ENCODE measurements at regions not wholly inside any gene's neighbourhood (a gene's known extent, or its start where the extent isn't known, plus 50 kb on each side); places are given as distances from the start of the nearest gene placed in this dataset.

DNA sequence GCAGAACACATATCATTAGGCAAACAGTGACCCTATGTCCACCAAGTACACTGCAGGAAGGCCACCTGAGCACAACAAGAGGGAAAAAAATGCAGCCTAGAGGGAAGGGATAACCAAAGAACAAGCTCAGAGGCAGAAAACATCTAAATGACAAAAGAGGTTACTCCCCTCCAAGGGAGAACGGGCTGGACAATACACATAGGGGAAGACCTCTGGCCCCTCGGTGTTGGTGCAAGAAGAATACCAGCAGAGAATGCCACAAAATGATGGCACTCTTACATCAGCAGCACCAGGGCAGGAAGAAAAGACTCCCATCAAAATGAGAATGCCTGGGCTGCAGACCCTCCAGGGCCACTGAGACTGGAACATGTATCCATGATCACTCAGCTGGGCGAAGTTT lies 66.6 kb upstream of the OPCML start:
- TF ChIP-seq, protein P1, sequence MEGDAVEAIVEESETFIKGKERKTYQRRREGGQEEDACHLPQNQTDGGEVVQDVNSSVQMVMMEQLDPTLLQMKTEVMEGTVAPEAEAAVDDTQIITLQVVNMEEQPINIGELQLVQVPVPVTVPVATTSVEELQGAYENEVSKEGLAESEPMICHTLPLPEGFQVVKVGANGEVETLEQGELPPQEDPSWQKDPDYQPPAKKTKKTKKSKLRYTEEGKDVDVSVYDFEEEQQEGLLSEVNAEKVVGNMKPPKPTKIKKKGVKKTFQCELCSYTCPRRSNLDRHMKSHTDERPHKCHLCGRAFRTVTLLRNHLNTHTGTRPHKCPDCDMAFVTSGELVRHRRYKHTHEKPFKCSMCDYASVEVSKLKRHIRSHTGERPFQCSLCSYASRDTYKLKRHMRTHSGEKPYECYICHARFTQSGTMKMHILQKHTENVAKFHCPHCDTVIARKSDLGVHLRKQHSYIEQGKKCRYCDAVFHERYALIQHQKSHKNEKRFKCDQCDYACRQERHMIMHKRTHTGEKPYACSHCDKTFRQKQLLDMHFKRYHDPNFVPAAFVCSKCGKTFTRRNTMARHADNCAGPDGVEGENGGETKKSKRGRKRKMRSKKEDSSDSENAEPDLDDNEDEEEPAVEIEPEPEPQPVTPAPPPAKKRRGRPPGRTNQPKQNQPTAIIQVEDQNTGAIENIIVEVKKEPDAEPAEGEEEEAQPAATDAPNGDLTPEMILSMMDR (IDR thresholded peaks at IDR 0.05), result no peak
- TF ChIP-seq FOXP1 (CRISPR knock-in tag; IDR thresholded peaks at IDR 0.05; ENCODE audit: borderline replicate concordance) (no peak), TP53 (CRISPR knock-in tag; IDR thresholded peaks at IDR 0.05) (no peak), NFE2L1 (CRISPR knock-in tag; IDR thresholded peaks at IDR 0.05) (no peak), JUN (CRISPR knock-in tag; IDR thresholded peaks at IDR 0.05) (no peak), ZNF232 (CRISPR knock-in tag; IDR thresholded peaks at IDR 0.05) (no peak)
